AG09309 (cell line): ENCODE measurements at regions not wholly inside any gene's neighbourhood (a gene's known extent, or its start where the extent isn't known, plus 50 kb on each side); places are given as distances from the start of the nearest gene placed in this dataset.

Source experiments
- DNase-seq: peaks from one replicate; pipeline ENCODE4 v3.0.0-alpha.2; 2010; ENCODE audit warnings: low read depth
- H3K4me3 ChIP-seq: 2 replicates; pipeline ENCODE4 v1.5.1; 2011; ENCODE audit warnings: mild to moderate bottlenecking, low read depth, low read length, moderate library complexity; ENCODE audit not compliant: control insufficient read depth
- TF ChIP-seq, protein P1 (sequence below): IDR thresholded peaks from 2 replicates; pipeline ENCODE4 v1.5.1; 2011; ENCODE audit warnings: mild to moderate bottlenecking, low read depth, low read length, inconsistent platforms; ENCODE audit not compliant: insufficient read depth, control insufficient read depth; ENCODE audit errors: missing control alignments

DNA sequence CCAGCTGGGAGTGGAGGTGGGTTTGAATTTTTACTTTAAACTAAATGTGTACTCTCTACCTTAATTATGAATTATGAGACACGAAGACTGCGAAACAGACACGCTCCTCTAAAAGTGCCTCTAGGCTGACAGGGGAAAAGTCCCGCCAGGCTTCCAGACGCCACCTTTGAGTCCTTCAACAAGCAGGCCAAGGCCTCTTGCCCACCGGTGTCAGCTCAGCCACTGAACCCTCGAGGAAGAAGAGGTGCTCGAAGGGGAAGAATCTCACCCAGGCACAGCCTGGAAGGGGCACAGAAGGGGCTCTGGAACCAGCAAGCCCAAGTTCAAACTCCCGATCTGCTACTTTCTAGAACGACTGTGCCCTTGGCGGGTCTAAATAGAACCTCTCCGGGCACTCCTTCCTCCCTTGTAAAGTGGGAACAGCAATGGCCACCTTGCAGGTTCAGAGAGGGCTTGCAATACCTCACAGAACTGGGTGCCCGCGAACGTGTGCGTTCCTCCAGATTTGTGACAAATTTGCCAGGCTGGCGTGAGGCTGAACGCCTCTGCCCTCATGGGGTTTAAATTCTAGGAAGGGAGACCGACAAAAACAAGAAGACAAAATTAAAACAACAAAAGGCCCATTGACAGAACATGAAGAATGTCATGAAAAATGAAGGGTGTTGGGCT lies 158.5 kb upstream of the GRK3 start:
- peak overlapping the region; percentile 37 for H3K4me3 ChIP-seq
- TF ChIP-seq, protein P1, sequence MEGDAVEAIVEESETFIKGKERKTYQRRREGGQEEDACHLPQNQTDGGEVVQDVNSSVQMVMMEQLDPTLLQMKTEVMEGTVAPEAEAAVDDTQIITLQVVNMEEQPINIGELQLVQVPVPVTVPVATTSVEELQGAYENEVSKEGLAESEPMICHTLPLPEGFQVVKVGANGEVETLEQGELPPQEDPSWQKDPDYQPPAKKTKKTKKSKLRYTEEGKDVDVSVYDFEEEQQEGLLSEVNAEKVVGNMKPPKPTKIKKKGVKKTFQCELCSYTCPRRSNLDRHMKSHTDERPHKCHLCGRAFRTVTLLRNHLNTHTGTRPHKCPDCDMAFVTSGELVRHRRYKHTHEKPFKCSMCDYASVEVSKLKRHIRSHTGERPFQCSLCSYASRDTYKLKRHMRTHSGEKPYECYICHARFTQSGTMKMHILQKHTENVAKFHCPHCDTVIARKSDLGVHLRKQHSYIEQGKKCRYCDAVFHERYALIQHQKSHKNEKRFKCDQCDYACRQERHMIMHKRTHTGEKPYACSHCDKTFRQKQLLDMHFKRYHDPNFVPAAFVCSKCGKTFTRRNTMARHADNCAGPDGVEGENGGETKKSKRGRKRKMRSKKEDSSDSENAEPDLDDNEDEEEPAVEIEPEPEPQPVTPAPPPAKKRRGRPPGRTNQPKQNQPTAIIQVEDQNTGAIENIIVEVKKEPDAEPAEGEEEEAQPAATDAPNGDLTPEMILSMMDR: no peak
- no peak for DNase-seq

DNA sequence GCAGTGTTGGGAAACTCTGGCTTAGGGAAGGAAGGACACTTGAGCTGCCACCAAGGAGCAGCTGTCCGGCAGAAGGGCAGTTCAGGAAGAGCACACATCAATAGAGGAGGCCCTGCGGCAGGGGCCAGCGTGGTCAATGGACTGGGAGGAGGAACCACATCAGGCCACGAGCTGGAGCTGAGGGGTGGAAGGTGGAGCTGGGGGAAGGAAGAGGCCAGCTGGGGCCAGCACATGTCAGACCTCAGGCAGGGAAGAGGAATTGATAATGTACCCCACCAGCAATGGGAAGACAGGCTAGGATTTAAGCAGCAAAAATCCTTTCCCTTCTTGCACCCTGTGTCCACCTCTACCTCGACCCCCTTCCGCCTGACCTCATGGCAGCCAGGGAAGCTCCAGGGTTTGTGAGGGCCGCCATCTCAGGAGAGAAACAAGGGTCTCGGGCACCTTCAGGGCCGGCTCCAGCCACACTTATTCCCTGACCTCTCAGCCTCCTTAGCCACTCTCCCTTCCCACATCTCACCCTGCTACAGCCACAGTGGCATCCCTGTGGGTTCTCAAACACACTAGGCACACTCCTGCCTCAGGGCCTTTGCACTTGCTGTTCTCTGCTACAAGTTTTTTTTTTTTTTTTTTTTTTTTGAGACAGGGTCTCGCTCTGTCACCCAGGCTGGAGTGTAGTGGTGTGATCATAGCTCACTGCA lies 157.8 kb upstream of the GRK3 start:
- no peak overlapping the region for H3K4me3 ChIP-seq
- TF ChIP-seq, protein P1: no peak
- no peak for DNase-seq

- H3K4me3 ChIP-seq: no peak overlapping the region
- DNase-seq: no peak
- TF ChIP-seq, protein P1: no peak
These were observed 157.1 kb upstream of the GRK3 start for GRCh38 chr22:25407226-25407858.

- no peak for DNase-seq
- H3K4me3 ChIP-seq: no peak overlapping the region
- TF ChIP-seq, protein P1: no peak
These were observed 156.6 kb upstream of the GRK3 start for GRCh38 chr22:25407859-25408229.

GRCh38 chr22:25409240-25409639 lies 155.2 kb upstream of the GRK3 start:
- TF ChIP-seq, protein P1: no peak
- no peak overlapping the region for H3K4me3 ChIP-seq
- no peak for DNase-seq

GRCh38 chr22:25410849-25411248 lies 153.6 kb upstream of the GRK3 start:
- TF ChIP-seq, protein P1: no peak
- H3K4me3 ChIP-seq: no peak overlapping the region
- no peak for DNase-seq
